ENCODE measurements at regions not wholly inside any gene's neighbourhood (a gene's known extent, or its start where the extent isn't known, plus 50 kb on each side); places are given as distances from the start of the nearest gene placed in this dataset.
"Not testable (repeated sequence)": the region's sequence is repeated elsewhere in the genome, so short reads cannot be mapped to it uniquely, and the experiment has no call there.

- Histone ChIP-seq H3K27ac (ENCODE audit: low read depth in 1 of 2, low read length in 1 of 2) (no peak overlapping the region), H3K4me3 (ENCODE audit: low read length in 2 of 2) (no peak overlapping the region), H3K36me3 (ENCODE audit: control insufficient read depth in 2 of 2, insufficient read depth in 2 of 2, low read length in 1 of 2) (no peaks in the 10 kb centered on the region), H3K9me3 (ENCODE audit: control insufficient read depth in 2 of 2, insufficient read depth in 1 of 2, low read length in 1 of 2) (no peaks in the 10 kb centered on the region), H3K4me1 (ENCODE audit: control insufficient read depth in 2 of 2, insufficient read depth in 2 of 2, low read length in 2 of 2) (no peaks in the 10 kb centered on the region), H3K27me3 (ENCODE audit: control insufficient read depth in 2 of 2, insufficient read depth in 1 of 2, low read length in 1 of 2) (no peaks in the 10 kb centered on the region)
- 71% methylated on average over 1 of the region's 1 CpG for WGBS
- no peak for DNase-seq (ENCODE audit: low read depth in 6 of 9, low spot score in 9 of 9)
These were observed 358.6 kb upstream of the PAPPA start for GRCh38 chr9:115794921-115795475.

- no peak for DNase-seq (ENCODE audit: low read depth in 6 of 9, low spot score in 9 of 9)
- Histone ChIP-seq H3K4me3 (ENCODE audit: low read length in 2 of 2) (no peak overlapping the region), H3K27me3 (ENCODE audit: control insufficient read depth in 2 of 2, insufficient read depth in 1 of 2, low read length in 1 of 2) (no peaks in the 10 kb centered on the region), H3K36me3 (ENCODE audit: control insufficient read depth in 2 of 2, insufficient read depth in 2 of 2, low read length in 1 of 2) (no peaks in the 10 kb centered on the region), H3K27ac (ENCODE audit: low read depth in 1 of 2, low read length in 1 of 2) (no peak overlapping the region), H3K4me1 (ENCODE audit: control insufficient read depth in 2 of 2, insufficient read depth in 2 of 2, low read length in 2 of 2) (no peaks in the 10 kb centered on the region), H3K9me3 (ENCODE audit: control insufficient read depth in 2 of 2, insufficient read depth in 1 of 2, low read length in 1 of 2) (no peaks in the 10 kb centered on the region)
- WGBS, result 52% methylated on average over 1 of the region's 1 CpG
These were observed 353.9 kb upstream of the PAPPA start for GRCh38 chr9:115799734-115800133.

GRCh38 chr9:115804206-115804605, 349.4 kb upstream of the PAPPA start:
- WGBS, result 93% methylated on average over 3 of the region's 3 CpGs
- no peaks in the 10 kb centered on the region for H3K4me1 ChIP-seq (ENCODE audit: control insufficient read depth in 2 of 2, insufficient read depth in 2 of 2, low read length in 2 of 2)
- no peaks in the 10 kb centered on the region for H3K9me3 ChIP-seq (ENCODE audit: control insufficient read depth in 2 of 2, insufficient read depth in 1 of 2, low read length in 1 of 2)
- H3K27me3 ChIP-seq (ENCODE audit: control insufficient read depth in 2 of 2, insufficient read depth in 1 of 2, low read length in 1 of 2), result no peaks in the 10 kb centered on the region
- H3K36me3 ChIP-seq (ENCODE audit: control insufficient read depth in 2 of 2, insufficient read depth in 2 of 2, low read length in 1 of 2), result no peaks in the 10 kb centered on the region
- DNase-seq (ENCODE audit: low read depth in 6 of 9, low spot score in 9 of 9), result no peak
- H3K4me3 ChIP-seq (ENCODE audit: low read length in 2 of 2), result no peak overlapping the region
- no peak overlapping the region for H3K27ac ChIP-seq (ENCODE audit: low read depth in 1 of 2, low read length in 1 of 2)

DNA sequence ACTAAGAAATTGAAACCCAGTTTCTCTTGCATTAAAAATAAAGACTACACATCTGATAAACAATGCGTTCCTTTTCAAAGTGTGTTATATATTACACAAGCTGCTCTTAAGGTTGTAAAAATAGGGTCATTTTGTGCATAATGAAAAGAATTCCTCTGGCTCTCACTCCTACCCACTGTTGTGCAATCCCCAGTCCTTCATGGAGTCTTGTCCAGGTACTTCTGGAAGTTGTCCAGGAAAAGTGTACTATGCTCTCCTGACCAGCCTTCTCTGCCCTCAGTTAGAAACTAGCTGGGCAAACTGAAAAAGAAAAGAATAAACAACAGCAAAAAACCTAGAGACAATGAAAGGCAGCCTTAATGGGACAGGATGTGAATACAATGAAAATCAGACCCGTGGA, 345.5 kb upstream of the PAPPA start:
- H3K27me3 ChIP-seq (ENCODE audit: control insufficient read depth in 2 of 2, insufficient read depth in 1 of 2, low read length in 1 of 2), result no peaks in the 10 kb centered on the region
- WGBS, result 56% methylated on average over 2 of the region's 2 CpGs
- H3K4me1 ChIP-seq (ENCODE audit: control insufficient read depth in 2 of 2, insufficient read depth in 2 of 2, low read length in 2 of 2), result no peaks in the 10 kb centered on the region
- H3K4me3 ChIP-seq (ENCODE audit: low read length in 2 of 2), result no peak overlapping the region
- H3K27ac ChIP-seq (ENCODE audit: low read depth in 1 of 2, low read length in 1 of 2), result no peak overlapping the region
- H3K9me3 ChIP-seq (ENCODE audit: control insufficient read depth in 2 of 2, insufficient read depth in 1 of 2, low read length in 1 of 2), result no peaks in the 10 kb centered on the region
- no peaks in the 10 kb centered on the region for H3K36me3 ChIP-seq (ENCODE audit: control insufficient read depth in 2 of 2, insufficient read depth in 2 of 2, low read length in 1 of 2)
- DNase-seq (ENCODE audit: low read depth in 6 of 9, low spot score in 9 of 9), result no peak

GRCh38 chr9:115808695-115809094, 344.9 kb upstream of the PAPPA start:
- no peak for DNase-seq (ENCODE audit: low read depth in 6 of 9, low spot score in 9 of 9)
- no peak overlapping the region for H3K4me3 ChIP-seq (ENCODE audit: low read length in 2 of 2)
- WGBS, result 80% methylated on average over 5 of the region's 5 CpGs
- H3K36me3 ChIP-seq (ENCODE audit: control insufficient read depth in 2 of 2, insufficient read depth in 2 of 2, low read length in 1 of 2), result no peaks in the 10 kb centered on the region
- H3K27ac ChIP-seq (ENCODE audit: low read depth in 1 of 2, low read length in 1 of 2), result no peak overlapping the region
- no peaks in the 10 kb centered on the region for H3K27me3 ChIP-seq (ENCODE audit: control insufficient read depth in 2 of 2, insufficient read depth in 1 of 2, low read length in 1 of 2)
- no peaks in the 10 kb centered on the region for H3K9me3 ChIP-seq (ENCODE audit: control insufficient read depth in 2 of 2, insufficient read depth in 1 of 2, low read length in 1 of 2)
- H3K4me1 ChIP-seq (ENCODE audit: control insufficient read depth in 2 of 2, insufficient read depth in 2 of 2, low read length in 2 of 2), result no peaks in the 10 kb centered on the region

DNA sequence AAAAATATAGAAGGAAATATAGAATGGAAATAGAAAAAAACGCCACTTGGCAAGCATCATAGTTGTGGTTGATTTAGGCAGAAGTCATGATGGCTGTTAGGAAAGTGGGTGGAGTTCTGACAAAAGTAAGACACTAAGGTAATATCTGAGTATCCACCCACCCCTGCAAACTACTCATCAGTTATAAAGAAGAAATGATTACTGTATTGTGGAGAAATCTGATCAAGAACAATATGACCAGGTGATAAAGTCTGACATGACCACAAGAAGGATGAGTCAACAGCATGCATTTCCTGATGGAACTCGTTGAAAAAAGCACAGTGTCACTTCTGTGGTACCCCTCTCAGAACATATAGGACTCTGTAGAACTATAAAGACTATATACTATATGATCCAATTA, 343.4 kb upstream of the PAPPA start:
- Histone ChIP-seq H3K4me3 (ENCODE audit: low read length in 2 of 2) (no peak overlapping the region), H3K9me3 (ENCODE audit: control insufficient read depth in 2 of 2, insufficient read depth in 1 of 2, low read length in 1 of 2) (no peaks in the 10 kb centered on the region), H3K27ac (ENCODE audit: low read depth in 1 of 2, low read length in 1 of 2) (no peak overlapping the region), H3K36me3 (ENCODE audit: control insufficient read depth in 2 of 2, insufficient read depth in 2 of 2, low read length in 1 of 2) (no peaks in the 10 kb centered on the region), H3K27me3 (ENCODE audit: control insufficient read depth in 2 of 2, insufficient read depth in 1 of 2, low read length in 1 of 2) (no peaks in the 10 kb centered on the region), H3K4me1 (ENCODE audit: control insufficient read depth in 2 of 2, insufficient read depth in 2 of 2, low read length in 2 of 2) (no peaks in the 10 kb centered on the region)
- DNase-seq (ENCODE audit: low read depth in 6 of 9, low spot score in 9 of 9), result no peak
- 59% methylated on average over 2 of the region's 2 CpGs for WGBS

GRCh38 chr9:115814081-115814480, 339.5 kb upstream of the PAPPA start:
- no peak overlapping the region for H3K27ac ChIP-seq (ENCODE audit: low read depth in 1 of 2, low read length in 1 of 2)
- 99% methylated on average over 1 of the region's 1 CpG for WGBS
- no peaks in the 10 kb centered on the region for H3K4me1 ChIP-seq (ENCODE audit: control insufficient read depth in 2 of 2, insufficient read depth in 2 of 2, low read length in 2 of 2)
- no peak overlapping the region for H3K4me3 ChIP-seq (ENCODE audit: low read length in 2 of 2)
- H3K36me3 ChIP-seq (ENCODE audit: control insufficient read depth in 2 of 2, insufficient read depth in 2 of 2, low read length in 1 of 2), result no peaks in the 10 kb centered on the region
- DNase-seq (ENCODE audit: low read depth in 6 of 9, low spot score in 9 of 9), result no peak
- no peaks in the 10 kb centered on the region for H3K27me3 ChIP-seq (ENCODE audit: control insufficient read depth in 2 of 2, insufficient read depth in 1 of 2, low read length in 1 of 2)
- H3K9me3 ChIP-seq (ENCODE audit: control insufficient read depth in 2 of 2, insufficient read depth in 1 of 2, low read length in 1 of 2), result no peaks in the 10 kb centered on the region

DNA sequence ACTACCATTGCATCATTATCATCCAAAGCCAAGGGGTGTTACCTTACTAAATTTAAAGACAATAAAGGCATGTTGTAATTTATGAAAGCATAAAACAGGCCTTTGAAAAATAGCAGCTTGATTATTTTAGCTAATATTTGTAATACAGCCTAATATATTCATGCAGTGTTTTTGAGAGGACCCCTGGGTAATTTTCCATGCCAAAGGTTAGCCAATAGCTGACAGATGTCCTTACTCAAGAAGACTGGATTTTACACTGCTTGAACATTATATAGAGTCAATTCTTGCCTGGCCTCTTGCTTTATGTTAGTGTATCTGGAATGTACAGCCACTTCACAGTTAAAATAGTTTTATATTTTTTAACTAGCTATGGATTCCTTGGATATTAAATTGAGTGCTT, 337.8 kb upstream of the PAPPA start:
- H3K27me3 ChIP-seq (ENCODE audit: control insufficient read depth in 2 of 2, insufficient read depth in 1 of 2, low read length in 1 of 2), result no peaks in the 10 kb centered on the region
- no peak overlapping the region for H3K27ac ChIP-seq (ENCODE audit: low read depth in 1 of 2, low read length in 1 of 2)
- H3K4me3 ChIP-seq (ENCODE audit: low read length in 2 of 2), result no peak overlapping the region
- no peak for DNase-seq (ENCODE audit: low read depth in 6 of 9, low spot score in 9 of 9)
- H3K4me1 ChIP-seq (ENCODE audit: control insufficient read depth in 2 of 2, insufficient read depth in 2 of 2, low read length in 2 of 2), result no peaks in the 10 kb centered on the region
- H3K9me3 ChIP-seq (ENCODE audit: control insufficient read depth in 2 of 2, insufficient read depth in 1 of 2, low read length in 1 of 2), result no peaks in the 10 kb centered on the region
- H3K36me3 ChIP-seq (ENCODE audit: control insufficient read depth in 2 of 2, insufficient read depth in 2 of 2, low read length in 1 of 2), result no peaks in the 10 kb centered on the region

- not testable (repeated sequence) for H3K4me3 ChIP-seq (ENCODE audit: low read length in 2 of 2); H3K27ac ChIP-seq (ENCODE audit: low read depth in 1 of 2, low read length in 1 of 2); H3K9me3 ChIP-seq (ENCODE audit: control insufficient read depth in 2 of 2, insufficient read depth in 1 of 2, low read length in 1 of 2); DNase-seq (ENCODE audit: low read depth in 6 of 9, low spot score in 9 of 9); H3K27me3 ChIP-seq (ENCODE audit: control insufficient read depth in 2 of 2, insufficient read depth in 1 of 2, low read length in 1 of 2); H3K36me3 ChIP-seq (ENCODE audit: control insufficient read depth in 2 of 2, insufficient read depth in 2 of 2, low read length in 1 of 2); H3K4me1 ChIP-seq (ENCODE audit: control insufficient read depth in 2 of 2, insufficient read depth in 2 of 2, low read length in 2 of 2)
- 95% methylated on average over 2 of the region's 2 CpGs for WGBS
These were observed 334.9 kb upstream of the PAPPA start for GRCh38 chr9:115818651-115819050.

DNA sequence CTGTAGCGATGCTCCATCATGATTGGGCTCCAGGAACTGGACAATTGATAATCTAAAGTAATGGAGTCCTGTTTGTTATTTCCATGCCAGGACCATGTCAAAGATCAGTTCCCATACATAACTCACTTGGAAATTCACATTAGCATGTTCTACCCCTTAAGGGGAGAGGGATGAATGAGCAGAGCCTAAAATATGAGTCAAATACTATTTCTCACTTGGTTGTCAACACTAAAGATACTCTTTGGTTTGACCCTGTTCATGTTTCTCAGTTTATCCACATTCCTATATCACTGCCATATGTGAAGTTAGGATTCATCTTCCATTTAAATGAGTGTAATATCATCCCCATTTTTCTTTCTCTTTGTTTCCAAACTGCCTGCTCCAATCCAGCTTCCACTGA, 321.6 kb upstream of the PAPPA start:
- Histone ChIP-seq H3K9me3 (ENCODE audit: control insufficient read depth in 2 of 2, insufficient read depth in 1 of 2, low read length in 1 of 2) (no peaks in the 10 kb centered on the region), H3K27me3 (ENCODE audit: control insufficient read depth in 2 of 2, insufficient read depth in 1 of 2, low read length in 1 of 2) (no peaks in the 10 kb centered on the region), H3K4me1 (ENCODE audit: control insufficient read depth in 2 of 2, insufficient read depth in 2 of 2, low read length in 2 of 2) (no peaks in the 10 kb centered on the region), H3K27ac (ENCODE audit: low read depth in 1 of 2, low read length in 1 of 2) (no peak overlapping the region), H3K36me3 (ENCODE audit: control insufficient read depth in 2 of 2, insufficient read depth in 2 of 2, low read length in 1 of 2) (no peaks in the 10 kb centered on the region), H3K4me3 (ENCODE audit: low read length in 2 of 2) (no peak overlapping the region)
- 90% methylated on average over 1 of the region's 1 CpG for WGBS
- no peak for DNase-seq (ENCODE audit: low read depth in 6 of 9, low spot score in 9 of 9)
